ENCODE measurements at regions not wholly inside any gene's neighbourhood (a gene's known extent, or its start where the extent isn't known, plus 50 kb on each side); places are given as distances from the start of the nearest gene placed in this dataset.

DNA sequence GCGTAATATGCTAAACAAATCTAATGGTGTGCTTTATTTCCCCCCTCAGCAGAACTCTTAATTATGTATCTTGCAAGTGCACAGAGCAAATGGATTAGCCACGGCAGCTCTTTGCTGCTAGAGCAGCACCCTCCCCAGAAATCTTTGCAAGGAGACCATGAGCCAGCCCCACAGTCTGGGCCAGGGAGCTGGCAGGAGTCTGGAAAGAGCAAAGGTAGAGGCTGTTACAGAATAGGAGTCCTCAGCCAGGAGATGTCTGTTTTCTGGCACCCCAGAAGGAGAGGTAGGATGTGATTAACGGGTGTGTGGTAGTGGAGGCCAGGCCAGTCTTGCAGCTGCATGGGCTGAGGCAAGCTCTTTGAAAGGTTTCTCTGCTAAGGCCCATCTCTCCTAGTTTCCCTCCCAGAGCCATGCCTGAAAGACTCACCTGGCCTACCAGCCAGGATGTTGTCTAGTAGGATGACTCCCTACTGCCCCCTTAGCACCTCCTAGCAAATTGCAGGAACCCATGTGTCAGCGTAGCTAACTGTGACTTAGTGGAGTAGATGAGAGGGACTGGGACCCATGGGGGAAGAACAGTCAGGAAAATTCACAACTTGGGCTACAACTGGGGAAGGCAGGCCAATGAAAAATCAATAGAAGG lies 557.2 kb downstream of the BUD13 start:
- no peak for ATAC-seq
- H3K27ac ChIP-seq (ENCODE audit: low read length): no peak overlapping the region
- DNase-seq: no peak
- WGBS: 89% methylated on average over 4 of the region's 4 CpGs
- H3K4me1 ChIP-seq (ENCODE audit: control insufficient read depth, insufficient read depth, low read length): no peaks in the 10 kb centered on the region
- no peaks in the 10 kb centered on the region for H3K27me3 ChIP-seq (ENCODE audit: control insufficient read depth, insufficient read depth)
- intact Hi-C loops (cut with DNase I): no loop called here
- no peaks in the 10 kb centered on the region for H3K9me3 ChIP-seq (ENCODE audit: control insufficient read depth, low read length)
- H3K4me3 ChIP-seq (ENCODE audit: low read length): no peak overlapping the region

DNA sequence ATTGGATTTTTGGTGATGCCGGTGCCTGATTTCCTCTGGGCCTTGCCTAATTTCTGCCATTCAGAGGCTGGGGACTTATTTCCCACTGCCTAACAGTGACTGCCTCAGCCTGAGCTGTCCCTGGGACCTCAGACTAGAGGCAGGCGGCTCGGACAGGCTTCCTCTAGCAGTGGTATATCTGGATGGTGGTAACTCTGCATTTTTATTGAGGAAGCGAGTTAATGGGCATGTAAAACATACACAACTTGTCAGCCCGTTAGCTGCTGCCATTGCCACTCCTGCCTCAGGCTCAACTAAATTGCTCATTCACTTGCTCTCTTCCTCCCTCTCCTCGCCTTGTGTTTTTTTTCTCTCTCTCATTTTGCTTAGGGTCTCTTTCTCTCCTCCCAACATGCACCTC lies 561.6 kb downstream of the BUD13 start:
- ATAC-seq (no peak), DNase-seq (no peak)
- Histone ChIP-seq H3K27ac (ENCODE audit: low read length) (no peak overlapping the region), H3K27me3 (ENCODE audit: control insufficient read depth, insufficient read depth) (no peaks in the 10 kb centered on the region), H3K4me3 (ENCODE audit: low read length) (no peak overlapping the region), H3K9me3 (ENCODE audit: control insufficient read depth, low read length) (no peaks in the 10 kb centered on the region), H3K4me1 (ENCODE audit: control insufficient read depth, insufficient read depth, low read length) (no peaks in the 10 kb centered on the region)
- intact Hi-C loops (cut with DNase I): no loop called here
- WGBS: 83% methylated on average over 6 of the region's 6 CpGs

GRCh38 chr11:116210663-116211062 lies 562.1 kb downstream of the BUD13 start:
- WGBS: 82% methylated on average over 6 of the region's 6 CpGs
- DNase-seq: no peak
- H3K27me3 ChIP-seq (ENCODE audit: control insufficient read depth, insufficient read depth): no peaks in the 10 kb centered on the region
- ATAC-seq: no peak
- H3K9me3 ChIP-seq (ENCODE audit: control insufficient read depth, low read length): no peaks in the 10 kb centered on the region
- H3K27ac ChIP-seq (ENCODE audit: low read length): no peak overlapping the region
- no peaks in the 10 kb centered on the region for H3K4me1 ChIP-seq (ENCODE audit: control insufficient read depth, insufficient read depth, low read length)
- no peak overlapping the region for H3K4me3 ChIP-seq (ENCODE audit: low read length)
- intact Hi-C loops (cut with DNase I): no loop called here

- Histone ChIP-seq H3K27me3 (ENCODE audit: control insufficient read depth, insufficient read depth) (no peaks in the 10 kb centered on the region), H3K4me1 (ENCODE audit: control insufficient read depth, insufficient read depth, low read length) (no peaks in the 10 kb centered on the region), H3K4me3 (ENCODE audit: low read length) (no peak overlapping the region), H3K27ac (ENCODE audit: low read length) (no peak overlapping the region), H3K9me3 (ENCODE audit: control insufficient read depth, low read length) (no peaks in the 10 kb centered on the region)
- 79% methylated on average over 1 of the region's 1 CpG for WGBS
- intact Hi-C loops (cut with DNase I): no loop called here
- no peak for ATAC-seq
- no peak for DNase-seq
These were observed 563.5 kb downstream of the BUD13 start for GRCh38 chr11:116209255-116209654.

DNA sequence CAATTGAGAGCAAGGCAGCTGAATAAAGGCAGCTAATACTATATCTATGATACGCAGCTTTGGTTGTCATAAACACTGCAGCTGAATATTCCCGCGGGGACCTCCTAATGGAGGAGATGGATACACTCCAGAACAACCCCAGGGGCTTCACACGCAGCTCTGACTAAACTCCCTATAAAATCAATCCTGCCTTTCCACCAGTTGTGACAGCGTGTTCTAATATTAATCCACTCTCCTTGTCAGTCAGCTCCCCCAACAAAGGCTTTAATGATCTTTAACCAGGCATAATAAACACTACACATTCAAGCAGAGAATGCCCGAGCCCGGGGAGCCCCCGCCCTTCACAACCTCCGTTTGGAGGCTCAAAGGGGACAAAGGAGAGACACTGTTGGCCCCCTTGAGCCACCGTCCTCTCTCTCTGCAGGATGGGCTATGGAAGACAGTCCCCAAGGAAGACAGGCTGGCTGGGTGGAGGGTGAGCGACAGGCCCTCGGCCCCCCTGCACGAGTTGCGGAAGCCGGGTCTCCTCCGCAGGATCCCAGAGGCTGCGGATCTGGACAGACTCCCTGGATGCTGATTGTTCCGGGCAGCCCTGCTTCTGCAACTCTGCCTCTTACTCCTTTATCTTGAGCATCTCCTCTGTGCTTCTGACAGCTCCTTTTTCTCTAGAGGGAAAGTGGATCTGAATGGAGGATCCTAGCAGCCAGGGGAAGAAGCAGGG lies 565.2 kb downstream of the BUD13 start:
- 53% methylated on average over 18 of the region's 18 CpGs for WGBS
- no peak for ATAC-seq
- no peak for DNase-seq
- intact Hi-C loops (cut with DNase I): no loop called here
- Histone ChIP-seq H3K27ac (ENCODE audit: low read length) (no peak overlapping the region), H3K9me3 (ENCODE audit: control insufficient read depth, low read length) (no peaks in the 10 kb centered on the region), H3K4me3 (ENCODE audit: low read length) (no peak overlapping the region), H3K27me3 (ENCODE audit: control insufficient read depth, insufficient read depth) (no peaks in the 10 kb centered on the region), H3K4me1 (ENCODE audit: control insufficient read depth, insufficient read depth, low read length) (no peaks in the 10 kb centered on the region)

- H3K4me3 ChIP-seq (ENCODE audit: low read length): no peak overlapping the region
- H3K4me1 ChIP-seq (ENCODE audit: control insufficient read depth, insufficient read depth, low read length): no peaks in the 10 kb centered on the region
- H3K27me3 ChIP-seq (ENCODE audit: control insufficient read depth, insufficient read depth): no peaks in the 10 kb centered on the region
- no peaks in the 10 kb centered on the region for H3K9me3 ChIP-seq (ENCODE audit: control insufficient read depth, low read length)
- ATAC-seq: no peak
- intact Hi-C loops (cut with DNase I): no loop called here
- H3K27ac ChIP-seq (ENCODE audit: low read length): no peak overlapping the region
- WGBS: 61% methylated on average over 2 of the region's 2 CpGs
- no peak for DNase-seq
These were observed 565.8 kb downstream of the BUD13 start for GRCh38 chr11:116207019-116207418.

GRCh38 chr11:116202922-116203321 lies 569.9 kb downstream of the BUD13 start:
- DNase-seq (no peak), ATAC-seq (no peak)
- no peaks in the 10 kb centered on the region for H3K4me1 ChIP-seq (ENCODE audit: control insufficient read depth, insufficient read depth, low read length)
- H3K27me3 ChIP-seq (ENCODE audit: control insufficient read depth, insufficient read depth): no peaks in the 10 kb centered on the region
- 61% methylated on average over 2 of the region's 2 CpGs for WGBS
- no peak overlapping the region for H3K27ac ChIP-seq (ENCODE audit: low read length)
- intact Hi-C loops (cut with DNase I): no loop called here
- no peaks in the 10 kb centered on the region for H3K9me3 ChIP-seq (ENCODE audit: control insufficient read depth, low read length)
- no peak overlapping the region for H3K4me3 ChIP-seq (ENCODE audit: low read length)

GRCh38 chr11:116200564-116200963 lies 572.2 kb downstream of the BUD13 start:
- Histone ChIP-seq H3K27ac (ENCODE audit: low read length) (no peak overlapping the region), H3K9me3 (ENCODE audit: control insufficient read depth, low read length) (no peaks in the 10 kb centered on the region), H3K27me3 (ENCODE audit: control insufficient read depth, insufficient read depth) (no peaks in the 10 kb centered on the region), H3K4me3 (ENCODE audit: low read length) (no peak overlapping the region), H3K4me1 (ENCODE audit: control insufficient read depth, insufficient read depth, low read length) (no peaks in the 10 kb centered on the region)
- ATAC-seq (no peak), DNase-seq (no peak)
- intact Hi-C loops (cut with DNase I): no loop called here
- WGBS: 94% methylated on average over 8 of the region's 8 CpGs

DNA sequence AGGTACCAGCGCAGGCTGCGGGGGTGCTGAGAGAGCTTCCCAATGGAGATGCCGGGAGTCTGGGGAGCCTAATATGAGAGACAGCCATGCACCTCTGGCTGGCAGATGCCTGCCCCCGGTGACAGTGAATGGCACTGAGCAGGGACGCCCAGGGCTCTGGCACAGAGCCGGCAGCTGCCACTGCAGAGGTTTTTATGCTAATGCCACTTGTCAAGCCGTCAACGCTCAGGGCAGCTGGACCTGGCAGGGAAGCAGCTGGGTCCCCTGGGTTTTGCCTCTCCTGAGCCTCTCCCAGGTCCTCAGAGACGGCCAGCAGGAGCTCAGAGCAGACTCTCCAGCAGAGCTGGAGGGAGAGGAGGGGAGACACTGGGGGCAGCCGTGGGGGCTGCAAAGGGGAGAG lies 573.6 kb downstream of the BUD13 start:
- intact Hi-C loops (cut with DNase I): no loop called here
- no peak overlapping the region for H3K27ac ChIP-seq (ENCODE audit: low read length)
- ATAC-seq: peak in 1 of 2 donors; percentile 36
- no peaks in the 10 kb centered on the region for H3K4me1 ChIP-seq (ENCODE audit: control insufficient read depth, insufficient read depth, low read length)
- no peak overlapping the region for H3K4me3 ChIP-seq (ENCODE audit: low read length)
- no peaks in the 10 kb centered on the region for H3K9me3 ChIP-seq (ENCODE audit: control insufficient read depth, low read length)
- WGBS: 50% methylated on average over 10 of the region's 10 CpGs
- peak in 2 of 3 donors; percentile 57 to 70 for DNase-seq
- H3K27me3 ChIP-seq (ENCODE audit: control insufficient read depth, insufficient read depth): no peaks in the 10 kb centered on the region

- no peak overlapping the region for H3K27ac ChIP-seq (ENCODE audit: low read length)
- no peaks in the 10 kb centered on the region for H3K4me1 ChIP-seq (ENCODE audit: control insufficient read depth, insufficient read depth, low read length)
- no peaks in the 10 kb centered on the region for H3K27me3 ChIP-seq (ENCODE audit: control insufficient read depth, insufficient read depth)
- 59% methylated on average over 5 of the region's 5 CpGs for WGBS
- peak overlapping the region; percentile 49 for H3K4me3 ChIP-seq (ENCODE audit: low read length)
- ATAC-seq: no peak
- no peaks in the 10 kb centered on the region for H3K9me3 ChIP-seq (ENCODE audit: control insufficient read depth, low read length)
- no peak for DNase-seq
- intact Hi-C loops (cut with DNase I): no loop called here
These were observed 578.5 kb downstream of the BUD13 start for GRCh38 chr11:116194156-116194904.

Measured in right cardiac atrium (tissue), 5 donors.